ENCODE measurements at regions not wholly inside any gene's neighbourhood (a gene's known extent, or its start where the extent isn't known, plus 50 kb on each side); places are given as distances from the start of the nearest gene placed in this dataset.

DNA sequence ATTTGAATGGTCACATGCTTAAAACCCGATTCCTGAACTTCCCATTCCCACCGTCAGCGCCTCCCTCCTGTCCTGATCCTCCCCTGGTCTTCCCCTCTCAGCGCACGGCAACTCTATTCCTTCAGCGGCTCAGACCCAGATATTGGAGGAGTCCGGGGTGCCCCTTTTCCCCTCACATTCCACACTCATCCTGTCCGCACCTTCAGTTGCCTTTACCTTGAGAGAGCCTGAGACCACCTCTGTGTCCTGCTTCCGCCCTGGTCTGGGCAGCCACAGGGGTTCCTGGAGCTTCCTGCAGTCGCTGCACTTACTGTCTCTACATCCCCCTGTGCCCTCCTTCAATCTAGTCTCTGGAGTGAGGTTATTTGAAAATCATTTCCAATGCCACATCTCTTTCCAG lies 193.4 kb downstream of the BCAS1 start:
- no peaks in the 10 kb centered on the region for H3K27me3 Mint-ChIP-seq
- DNase-seq (no peak), ATAC-seq (no peak)
- TF ChIP-seq, protein P1, sequence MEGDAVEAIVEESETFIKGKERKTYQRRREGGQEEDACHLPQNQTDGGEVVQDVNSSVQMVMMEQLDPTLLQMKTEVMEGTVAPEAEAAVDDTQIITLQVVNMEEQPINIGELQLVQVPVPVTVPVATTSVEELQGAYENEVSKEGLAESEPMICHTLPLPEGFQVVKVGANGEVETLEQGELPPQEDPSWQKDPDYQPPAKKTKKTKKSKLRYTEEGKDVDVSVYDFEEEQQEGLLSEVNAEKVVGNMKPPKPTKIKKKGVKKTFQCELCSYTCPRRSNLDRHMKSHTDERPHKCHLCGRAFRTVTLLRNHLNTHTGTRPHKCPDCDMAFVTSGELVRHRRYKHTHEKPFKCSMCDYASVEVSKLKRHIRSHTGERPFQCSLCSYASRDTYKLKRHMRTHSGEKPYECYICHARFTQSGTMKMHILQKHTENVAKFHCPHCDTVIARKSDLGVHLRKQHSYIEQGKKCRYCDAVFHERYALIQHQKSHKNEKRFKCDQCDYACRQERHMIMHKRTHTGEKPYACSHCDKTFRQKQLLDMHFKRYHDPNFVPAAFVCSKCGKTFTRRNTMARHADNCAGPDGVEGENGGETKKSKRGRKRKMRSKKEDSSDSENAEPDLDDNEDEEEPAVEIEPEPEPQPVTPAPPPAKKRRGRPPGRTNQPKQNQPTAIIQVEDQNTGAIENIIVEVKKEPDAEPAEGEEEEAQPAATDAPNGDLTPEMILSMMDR (IDR thresholded peaks at IDR 0.05) = no peak
- ChIA-PET CTCF (no interaction called here), POLR2A (no interaction called here)
- no peak overlapping the region for H3K27ac Mint-ChIP-seq
- H3K4me3 Mint-ChIP-seq = no peak overlapping the region
- H3K4me1 Mint-ChIP-seq (ENCODE audit: low read depth) = peaks cover 55% of the 10 kb centered on the region
- H3K36me3 Mint-ChIP-seq (ENCODE audit: low read depth) = no peaks in the 10 kb centered on the region
- H3K9me3 Mint-ChIP-seq = no peaks in the 10 kb centered on the region
- intact Hi-C loops (cut with micrococcal nuclease) = loop anchor here (10.0 kb wide), 1 partner anchor 122 kb away; no protein-coding TSS in a partner anchor

DNA sequence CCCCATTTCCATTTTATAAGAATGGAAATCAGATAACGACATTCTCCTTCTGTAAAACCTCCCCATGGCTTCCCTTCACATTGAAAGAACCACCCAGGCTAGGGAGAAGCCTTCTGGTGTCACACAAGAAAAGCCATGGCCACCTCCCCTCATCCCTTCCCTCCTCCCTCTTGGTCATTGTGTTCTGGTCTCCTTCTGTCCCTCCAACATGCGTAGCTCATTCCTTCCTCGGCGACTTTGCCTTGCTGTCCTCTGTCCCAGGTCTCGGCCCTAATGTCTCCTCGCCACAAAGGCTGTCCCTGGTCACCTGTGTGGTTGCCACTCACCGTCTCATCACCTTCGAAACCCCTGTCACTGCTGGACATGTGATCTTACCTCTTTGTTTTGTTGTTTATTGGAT lies 193.9 kb downstream of the BCAS1 start:
- no peak overlapping the region for H3K27ac Mint-ChIP-seq
- intact Hi-C loops (cut with micrococcal nuclease) = loop anchor here (10.0 kb wide), 1 partner anchor 122 kb away; no protein-coding TSS in a partner anchor
- H3K27me3 Mint-ChIP-seq = no peaks in the 10 kb centered on the region
- no peaks in the 10 kb centered on the region for H3K36me3 Mint-ChIP-seq (ENCODE audit: low read depth)
- DNase-seq (no peak), ATAC-seq (no peak)
- ChIA-PET POLR2A (interaction anchor here (1.1 kb wide), 1 partner anchor 9 kb away, joined by 3 read pairs; no protein-coding TSS in a partner anchor), CTCF (no interaction called here)
- no peaks in the 10 kb centered on the region for H3K9me3 Mint-ChIP-seq
- no peak overlapping the region for H3K4me3 Mint-ChIP-seq
- H3K4me1 Mint-ChIP-seq (ENCODE audit: low read depth) = peaks cover 57% of the 10 kb centered on the region
- TF ChIP-seq, protein P1 (IDR thresholded peaks at IDR 0.05) = no peak

DNA sequence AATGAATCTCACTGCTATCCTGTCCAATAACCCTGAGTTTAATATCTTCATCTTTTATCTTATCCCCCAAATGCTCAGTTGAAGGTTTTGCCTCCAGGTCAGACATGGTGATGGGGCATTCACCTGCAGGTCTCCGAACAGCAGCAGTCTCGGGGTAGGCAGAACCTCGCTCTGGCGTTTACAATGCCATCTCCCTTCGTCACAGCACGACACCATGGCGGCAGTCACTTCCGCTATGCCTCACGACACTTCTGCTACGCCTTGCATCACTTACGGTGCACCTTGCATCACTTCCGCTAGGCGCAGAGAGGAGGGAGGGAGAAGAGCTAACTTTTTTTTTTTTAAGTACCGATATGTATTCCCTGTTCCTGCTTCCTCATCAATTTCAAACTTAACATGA lies 194.9 kb downstream of the BCAS1 start:
- CTCF ChIA-PET = interaction anchor here (1.0 kb wide), 1 partner anchor 10 kb away, joined by 3 read pairs; no protein-coding TSS in a partner anchor
- DNase-seq (no peak), ATAC-seq (no peak)
- intact Hi-C loops (cut with micrococcal nuclease) = loop anchor here (10.0 kb wide), 1 partner anchor 121 kb away; no protein-coding TSS in a partner anchor
- TF ChIP-seq, protein P1 (IDR thresholded peaks at IDR 0.05) = no peak
- Mint-ChIP-seq H3K36me3 (ENCODE audit: low read depth) (no peaks in the 10 kb centered on the region), H3K4me1 (ENCODE audit: low read depth) (peaks cover 56% of the 10 kb centered on the region), H3K9me3 (no peaks in the 10 kb centered on the region), H3K4me3 (no peak overlapping the region), H3K27me3 (no peaks in the 10 kb centered on the region), H3K27ac (no peak overlapping the region)
- POLR2A ChIA-PET = interaction anchor here (0.6 to 1.3 kb wide), 4 partner anchors 8 to 36 kb away, joined by 3 to 5 read pairs (median 3); no protein-coding TSS in a partner anchor

DNA sequence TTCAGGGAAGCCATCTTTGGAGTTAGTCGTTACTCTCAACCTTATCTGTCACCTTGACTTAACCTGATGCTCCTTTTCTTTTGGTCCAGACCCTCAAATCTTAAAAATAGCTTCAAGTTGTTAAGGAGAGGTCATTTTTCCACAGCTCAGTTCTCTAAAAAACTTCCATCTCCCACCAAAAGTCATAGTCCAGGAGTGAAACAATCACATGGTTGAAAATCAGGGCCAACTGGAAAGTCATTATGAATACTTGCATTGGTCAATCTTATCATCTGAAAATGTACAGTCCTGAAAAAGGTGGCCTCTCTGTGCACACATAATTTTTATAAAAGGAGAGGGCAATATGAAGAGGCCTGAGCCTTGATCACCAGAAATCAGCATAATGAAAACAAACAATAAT lies 195.7 kb downstream of the BCAS1 start:
- Mint-ChIP-seq H3K4me1 (ENCODE audit: low read depth) (peaks cover 56% of the 10 kb centered on the region), H3K4me3 (no peak overlapping the region), H3K36me3 (ENCODE audit: low read depth) (no peaks in the 10 kb centered on the region), H3K27ac (no peak overlapping the region), H3K9me3 (no peaks in the 10 kb centered on the region), H3K27me3 (no peaks in the 10 kb centered on the region)
- ChIA-PET POLR2A (interaction anchor here (0.6 to 1.3 kb wide), 3 partner anchors 9 to 60 kb away, joined by 3 to 5 read pairs (median 3); no protein-coding TSS in a partner anchor), CTCF (interaction anchor here (0.6 to 0.7 kb wide), 3 partner anchors 9 to 50 kb away, joined by 3 read pairs; no protein-coding TSS in a partner anchor)
- DNase-seq = no peak
- TF ChIP-seq, protein P1 (IDR thresholded peaks at IDR 0.05) = no peak
- intact Hi-C loops (cut with micrococcal nuclease) = loop anchor here (5.0 to 10.0 kb wide), 3 partner anchors 37 to 297 kb away; no protein-coding TSS in a partner anchor
- no peak for ATAC-seq

DNA sequence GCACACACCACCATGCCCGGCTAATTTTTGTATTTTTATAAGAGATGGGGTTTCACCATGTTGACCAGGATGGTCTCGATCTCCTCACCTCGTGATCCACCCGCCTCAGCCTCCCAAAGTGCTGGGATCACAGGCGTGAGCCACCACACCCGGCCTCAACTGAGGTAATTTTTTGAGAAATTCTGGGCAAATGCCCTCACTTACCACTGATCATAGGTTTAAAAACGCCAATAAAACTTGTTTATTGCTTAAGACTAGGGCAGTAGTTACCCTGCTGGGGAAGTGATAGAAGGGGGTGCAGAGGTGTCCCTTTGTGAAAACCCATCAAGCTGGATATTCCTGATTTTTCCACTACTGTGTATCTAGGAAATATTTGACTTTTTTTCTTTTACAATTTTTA lies 196.3 kb downstream of the BCAS1 start:
- H3K9me3 Mint-ChIP-seq = no peaks in the 10 kb centered on the region
- no peaks in the 10 kb centered on the region for H3K27me3 Mint-ChIP-seq
- intact Hi-C loops (cut with micrococcal nuclease) = loop anchor here (5.0 to 10.0 kb wide), 3 partner anchors 37 to 297 kb away; no protein-coding TSS in a partner anchor
- DNase-seq (no peak), ATAC-seq (no peak)
- TF ChIP-seq, protein P1 (IDR thresholded peaks at IDR 0.05) = no peak
- no peak overlapping the region for H3K27ac Mint-ChIP-seq
- POLR2A ChIA-PET = interaction anchor here (0.6 to 1.3 kb wide), 3 partner anchors 9 to 59 kb away, joined by 3 to 5 read pairs (median 3); no protein-coding TSS in a partner anchor
- H3K4me3 Mint-ChIP-seq = no peak overlapping the region
- H3K4me1 Mint-ChIP-seq (ENCODE audit: low read depth) = peaks cover 55% of the 10 kb centered on the region
- CTCF ChIA-PET = interaction anchor here (0.6 to 2.4 kb wide), 4 partner anchors 8 to 51 kb away, joined by 3 to 15 read pairs (median 3); no protein-coding TSS in a partner anchor
- no peaks in the 10 kb centered on the region for H3K36me3 Mint-ChIP-seq (ENCODE audit: low read depth)

Data from activated CD8-positive, alpha-beta T cell treated with anti-CD3 and anti-CD28 coated beads for 36 hours (primary cell).